ENCODE measurements at regions not wholly inside any gene's neighbourhood (a gene's known extent, or its start where the extent isn't known, plus 50 kb on each side); places are given as distances from the start of the nearest gene placed in this dataset. TPM values are rescaled to one million over a fixed set of nuclear protein-coding genes. Genes with fewer than 3 reads are reported as not detected.

DNA sequence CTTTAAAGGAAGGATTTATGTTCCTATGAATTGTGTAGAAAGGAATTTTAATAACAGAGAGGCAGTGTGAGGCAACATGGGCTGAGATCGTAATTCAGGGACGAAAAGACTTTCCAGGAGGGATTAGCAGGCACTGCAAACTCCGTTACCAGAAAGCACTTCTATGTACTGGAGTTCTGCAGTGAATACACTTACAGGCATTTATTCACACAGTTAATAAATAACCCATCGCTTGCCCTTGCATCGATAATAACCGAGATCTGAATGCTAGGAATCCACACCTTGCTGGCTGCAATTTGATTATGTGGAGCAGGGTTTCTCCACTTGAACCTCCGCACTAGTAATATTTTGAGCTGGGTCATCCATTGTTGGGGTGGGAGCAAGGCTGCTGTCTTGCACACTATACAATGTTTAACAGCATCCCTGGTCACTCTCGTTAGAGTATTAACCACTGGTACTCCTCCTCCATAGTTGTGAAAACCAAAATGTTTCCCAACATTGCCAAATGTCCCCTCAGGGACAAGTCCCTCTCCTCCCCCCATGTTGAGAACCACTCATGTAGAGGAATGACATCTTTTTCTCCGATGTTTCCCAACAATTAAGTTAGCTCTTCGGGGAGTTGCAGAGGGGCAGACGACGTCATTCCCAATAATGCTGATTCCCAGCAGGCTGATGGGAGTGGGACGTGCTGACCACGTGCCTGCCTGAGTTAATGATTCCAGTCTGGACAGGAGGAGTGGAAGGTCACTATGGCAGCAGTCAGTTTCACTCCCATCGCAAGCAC, 99.5 kb downstream of the SNX19 start:
- TF ChIP-seq, protein P1, sequence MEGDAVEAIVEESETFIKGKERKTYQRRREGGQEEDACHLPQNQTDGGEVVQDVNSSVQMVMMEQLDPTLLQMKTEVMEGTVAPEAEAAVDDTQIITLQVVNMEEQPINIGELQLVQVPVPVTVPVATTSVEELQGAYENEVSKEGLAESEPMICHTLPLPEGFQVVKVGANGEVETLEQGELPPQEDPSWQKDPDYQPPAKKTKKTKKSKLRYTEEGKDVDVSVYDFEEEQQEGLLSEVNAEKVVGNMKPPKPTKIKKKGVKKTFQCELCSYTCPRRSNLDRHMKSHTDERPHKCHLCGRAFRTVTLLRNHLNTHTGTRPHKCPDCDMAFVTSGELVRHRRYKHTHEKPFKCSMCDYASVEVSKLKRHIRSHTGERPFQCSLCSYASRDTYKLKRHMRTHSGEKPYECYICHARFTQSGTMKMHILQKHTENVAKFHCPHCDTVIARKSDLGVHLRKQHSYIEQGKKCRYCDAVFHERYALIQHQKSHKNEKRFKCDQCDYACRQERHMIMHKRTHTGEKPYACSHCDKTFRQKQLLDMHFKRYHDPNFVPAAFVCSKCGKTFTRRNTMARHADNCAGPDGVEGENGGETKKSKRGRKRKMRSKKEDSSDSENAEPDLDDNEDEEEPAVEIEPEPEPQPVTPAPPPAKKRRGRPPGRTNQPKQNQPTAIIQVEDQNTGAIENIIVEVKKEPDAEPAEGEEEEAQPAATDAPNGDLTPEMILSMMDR (IDR thresholded peaks at IDR 0.05; ENCODE audit: unreplicated experiment) = no peak
- no peak overlapping the region for H3K4me3 Mint-ChIP-seq (ENCODE audit: unreplicated experiment)
- no peak overlapping the region for H3K27ac Mint-ChIP-seq (ENCODE audit: low read depth, unreplicated experiment)
- no peaks in the 10 kb centered on the region for H3K4me1 Mint-ChIP-seq (ENCODE audit: insufficient read depth, unreplicated experiment)
- intact Hi-C loops (cut with micrococcal nuclease) = no loop called here
- no peak for DNase-seq (ENCODE audit: unreplicated experiment)
- H3K9me3 Mint-ChIP-seq (ENCODE audit: unreplicated experiment) = no peaks in the 10 kb centered on the region
- ChIA-PET CTCF (no interaction called here), POLR2A (no interaction called here)
- peaks cover 19% of the 10 kb centered on the region for H3K27me3 Mint-ChIP-seq (ENCODE audit: insufficient read depth, unreplicated experiment)
- H3K36me3 Mint-ChIP-seq (ENCODE audit: insufficient read depth, unreplicated experiment) = no peaks in the 10 kb centered on the region
- BruUV-seq (replicated peaks) = no TSS peak

DNA sequence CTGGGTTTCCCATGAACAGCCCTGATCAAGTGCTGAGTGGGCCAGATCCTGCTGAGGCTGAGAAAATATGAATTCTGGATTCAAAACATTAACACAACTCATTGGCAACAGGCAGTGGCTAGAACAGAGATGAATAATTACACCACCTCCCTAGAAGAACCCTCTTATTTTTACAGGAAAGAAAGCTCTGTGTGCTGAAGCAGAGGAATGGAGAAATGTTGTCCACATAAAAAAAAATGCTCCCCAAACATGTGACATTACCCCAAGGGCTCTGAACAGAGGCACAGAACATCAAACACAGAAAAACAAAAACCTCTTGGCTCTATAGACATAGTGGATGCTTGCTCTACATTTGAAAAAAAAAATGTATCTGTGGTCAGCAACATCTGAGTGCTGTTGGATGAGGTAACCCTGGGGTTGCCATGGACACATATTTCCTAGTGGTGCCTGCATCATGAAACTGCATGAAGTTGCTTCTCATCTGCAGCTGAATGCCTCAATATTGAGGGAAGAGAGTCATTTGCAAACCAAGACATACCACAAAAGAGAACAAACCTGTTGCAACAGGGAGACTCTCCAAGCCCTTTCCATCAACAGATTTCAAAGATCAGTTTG, 98.8 kb downstream of the SNX19 start:
- peak; percentile 9 for DNase-seq (ENCODE audit: unreplicated experiment)
- peaks cover 19% of the 10 kb centered on the region for H3K27me3 Mint-ChIP-seq (ENCODE audit: insufficient read depth, unreplicated experiment)

DNA sequence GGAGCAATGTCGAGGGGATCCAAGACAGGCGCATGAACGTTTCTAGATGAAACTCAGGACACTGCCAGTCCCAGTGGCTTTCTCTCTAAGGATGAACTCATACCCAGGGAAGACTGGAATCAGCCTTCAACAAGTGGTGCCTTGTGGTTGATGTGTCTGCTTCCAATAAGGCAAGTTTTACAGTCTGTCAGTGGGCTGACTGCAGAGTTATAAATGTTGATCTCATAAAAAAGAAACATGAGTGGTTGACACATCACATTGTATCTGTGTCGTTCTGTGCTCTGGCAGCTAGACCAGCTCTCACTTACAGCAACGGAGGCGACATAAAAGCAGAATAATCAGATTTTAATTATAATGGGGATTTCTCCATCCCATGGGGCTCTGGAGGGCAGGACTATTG, 96.7 kb downstream of the SNX19 start:
- BruUV-seq (replicated peaks) = no TSS peak
- intact Hi-C loops (cut with micrococcal nuclease) = no loop called here
- TF ChIP-seq, protein P1 (IDR thresholded peaks at IDR 0.05; ENCODE audit: unreplicated experiment) = no peak
- no peaks in the 10 kb centered on the region for H3K4me1 Mint-ChIP-seq (ENCODE audit: insufficient read depth, unreplicated experiment)
- peaks cover 19% of the 10 kb centered on the region for H3K27me3 Mint-ChIP-seq (ENCODE audit: insufficient read depth, unreplicated experiment)
- no peaks in the 10 kb centered on the region for H3K9me3 Mint-ChIP-seq (ENCODE audit: unreplicated experiment)
- ChIA-PET CTCF (interaction anchor here (0.7 to 12.5 kb wide), 4 partner anchors 8 to 386 kb away, joined by 3 to 250 read pairs (median 4); no protein-coding TSS in a partner anchor), POLR2A (no interaction called here)
- DNase-seq (ENCODE audit: unreplicated experiment) = no peak
- H3K36me3 Mint-ChIP-seq (ENCODE audit: insufficient read depth, unreplicated experiment) = no peaks in the 10 kb centered on the region
- H3K4me3 Mint-ChIP-seq (ENCODE audit: unreplicated experiment) = no peak overlapping the region
- H3K27ac Mint-ChIP-seq (ENCODE audit: low read depth, unreplicated experiment) = no peak overlapping the region

More for the DNA sequence above, 98.8 kb downstream of the SNX19 start:
- ChIA-PET CTCF (no interaction called here), POLR2A (no interaction called here)
- no peaks in the 10 kb centered on the region for H3K9me3 Mint-ChIP-seq (ENCODE audit: unreplicated experiment)
- H3K27ac Mint-ChIP-seq (ENCODE audit: low read depth, unreplicated experiment) = no peak overlapping the region
- H3K4me3 Mint-ChIP-seq (ENCODE audit: unreplicated experiment) = no peak overlapping the region
- no peaks in the 10 kb centered on the region for H3K4me1 Mint-ChIP-seq (ENCODE audit: insufficient read depth, unreplicated experiment)
- no peaks in the 10 kb centered on the region for H3K36me3 Mint-ChIP-seq (ENCODE audit: insufficient read depth, unreplicated experiment)
- intact Hi-C loops (cut with micrococcal nuclease) = no loop called here
- TF ChIP-seq, protein P1 (IDR thresholded peaks at IDR 0.05; ENCODE audit: unreplicated experiment) = no peak
- BruUV-seq (replicated peaks) = no TSS peak

Small RNA genes lying in the stretch of these regions (microRNA-seq; reads per million reads assigned to microRNA genes)
- not detected for gene MIR8052

Data from MCF 10A (cell line).